NCI-H510A (cell line): ENCODE measurements at regions not wholly inside any gene's neighbourhood (a gene's known extent, or its start where the extent isn't known, plus 50 kb on each side); places are given as distances from the start of the nearest gene placed in this dataset.
"Not testable (repeated sequence)": the region's sequence is repeated elsewhere in the genome, so short reads cannot be mapped to it uniquely, and the experiment has no call there.

ENCODE experiments used
- DNase-seq: peaks from one replicate; lab custom pipeline; 2025; lab: John Stamatoyannopoulos, UW

DNA sequence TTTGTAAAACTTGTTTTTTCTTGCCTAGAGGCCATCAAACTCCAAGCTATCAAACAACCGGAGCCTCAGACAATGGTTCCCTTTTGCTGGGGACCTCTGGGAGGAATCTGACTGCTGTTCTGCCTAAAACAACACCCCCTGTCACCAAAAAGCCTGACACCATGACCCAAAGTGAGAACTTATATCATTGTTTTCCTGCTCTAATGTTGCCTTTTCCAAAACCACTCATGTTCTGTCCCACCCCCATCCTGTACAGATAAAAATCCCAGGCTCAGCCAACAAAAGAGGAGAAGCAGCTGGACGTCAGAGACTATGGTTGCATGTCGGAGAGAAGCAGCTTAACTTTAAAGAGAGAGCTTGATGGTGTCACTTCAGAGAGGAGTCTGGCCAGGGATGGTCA is 327.2 kb upstream of the CXADR start:
- DNase-seq, result no peak

DNA sequence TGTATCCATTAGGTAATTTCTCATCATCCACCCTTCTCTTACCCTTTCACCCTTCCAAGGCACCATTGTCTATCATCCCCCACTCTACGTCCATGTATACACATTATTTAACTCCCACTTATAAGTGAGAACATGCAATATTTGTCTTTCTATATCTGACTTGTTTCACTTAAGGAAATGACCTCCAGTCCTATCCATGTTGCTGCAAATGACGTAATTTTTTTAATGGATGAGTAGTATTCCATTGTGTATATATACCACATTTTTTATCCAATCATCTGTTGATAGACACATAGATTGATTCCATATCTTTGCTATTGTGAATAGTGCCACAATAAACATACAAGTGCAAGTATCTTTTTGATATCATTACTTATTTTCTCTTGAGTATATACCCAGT is 322.9 kb upstream of the CXADR start:
- DNase-seq, result no peak

DNA sequence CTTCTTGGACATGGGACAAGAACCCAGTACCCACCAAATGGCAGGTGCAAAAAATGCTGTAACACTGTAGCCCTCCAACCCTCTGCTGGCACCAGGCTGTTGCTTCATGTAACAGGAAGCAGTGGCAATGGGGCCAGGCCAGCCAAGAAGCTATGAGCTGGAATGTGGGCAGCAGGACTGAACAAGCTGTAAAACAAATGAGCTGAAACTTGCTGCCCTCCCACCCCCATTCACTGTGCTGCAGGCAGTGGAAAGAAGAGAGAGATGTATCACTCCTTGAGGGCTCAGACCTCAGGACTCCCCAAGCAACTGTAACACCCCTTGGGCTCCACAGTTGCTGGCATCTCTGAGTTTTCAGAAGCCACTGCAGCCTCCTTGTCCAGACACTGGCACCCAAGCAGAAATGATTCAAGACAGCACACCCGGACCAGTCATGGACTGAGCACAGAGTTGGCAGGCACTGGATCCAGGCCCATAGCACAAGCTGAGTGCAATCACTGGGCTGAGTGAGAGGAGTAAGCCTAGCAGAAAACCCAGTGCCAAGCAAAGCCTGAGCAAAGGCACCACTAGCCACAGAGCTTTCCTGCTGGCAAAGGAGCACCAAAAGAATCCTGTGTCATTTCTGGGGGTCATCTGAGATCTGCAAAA is 321.4 kb upstream of the CXADR start:
- DNase-seq, result no peak

DNA sequence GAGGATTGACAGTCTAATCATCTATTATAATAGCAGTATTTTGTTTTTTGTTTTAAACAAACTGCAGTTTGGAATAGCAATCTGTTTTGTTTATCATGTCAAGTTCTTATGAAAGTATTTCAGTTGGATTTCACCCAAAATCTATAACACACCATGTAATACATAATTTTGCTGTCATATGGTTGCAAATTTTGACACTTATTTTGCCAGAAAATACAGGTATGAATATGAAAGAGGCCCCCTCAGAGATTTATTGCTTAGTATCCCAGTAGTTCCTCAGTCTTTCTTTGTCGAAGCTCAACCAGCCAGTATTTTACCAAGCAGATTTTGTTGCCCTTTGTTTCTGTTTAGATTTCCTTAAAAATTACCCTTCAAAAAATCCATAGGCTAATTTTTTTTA is 317.5 kb upstream of the CXADR start:
- no peak for DNase-seq

DNA sequence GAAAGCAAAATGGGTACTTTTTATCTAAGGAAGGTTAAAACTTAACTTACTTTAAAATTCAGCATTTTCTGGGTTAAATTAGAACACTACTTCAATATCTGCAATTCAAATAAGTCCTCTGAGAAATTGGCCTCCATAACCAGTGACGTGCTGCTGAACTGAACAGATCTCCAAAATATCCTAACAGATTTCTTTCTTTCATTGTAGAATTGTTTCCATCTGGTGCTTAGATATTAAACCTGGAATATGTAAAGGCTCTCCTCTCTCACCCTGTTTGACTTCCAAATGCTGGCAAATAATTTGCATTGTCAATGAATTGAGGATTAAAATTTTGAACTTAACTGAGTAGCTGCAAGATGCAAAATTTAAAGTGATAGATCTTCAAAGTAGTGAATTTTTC is 316.9 kb upstream of the CXADR start:
- DNase-seq, result no peak

DNA sequence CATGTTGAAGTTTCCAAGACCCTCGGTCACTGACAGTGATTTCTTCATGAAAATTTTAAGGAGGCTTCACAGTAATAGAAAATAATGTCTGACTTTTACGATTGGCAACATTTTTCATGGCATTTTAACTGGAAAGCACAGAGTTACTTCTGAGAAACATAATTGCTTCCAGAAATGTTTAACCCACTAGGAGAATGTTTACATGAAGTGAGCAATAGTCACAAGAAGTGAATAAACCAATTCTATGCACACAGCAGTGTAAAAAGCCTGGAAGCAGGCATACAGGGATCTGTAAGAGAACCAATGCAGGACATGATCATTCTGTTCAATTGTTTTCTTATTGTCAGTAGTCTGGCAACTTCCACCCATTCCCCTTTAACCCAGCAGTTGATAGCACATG is 316.2 kb upstream of the CXADR start:
- DNase-seq, result no peak

DNA sequence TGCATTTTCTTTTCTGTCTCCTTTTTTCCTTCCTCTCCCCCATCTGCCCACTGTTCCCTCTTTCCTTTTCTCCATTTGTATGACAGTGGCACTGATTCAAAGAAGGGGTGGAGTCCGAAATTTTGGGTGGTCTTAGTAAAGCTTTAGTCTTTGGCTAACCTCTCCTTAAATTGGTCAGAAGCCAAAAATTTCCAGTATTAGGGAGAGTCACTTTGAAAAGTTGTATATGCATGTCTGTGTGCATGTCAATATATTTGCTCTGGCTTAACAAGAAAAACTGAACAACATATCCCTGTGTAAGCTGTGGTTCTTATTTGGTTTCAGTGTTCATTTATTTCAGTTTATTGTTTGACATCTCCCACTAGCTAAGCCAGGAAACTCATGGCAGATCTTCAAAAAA is 314.8 kb upstream of the CXADR start:
- no peak for DNase-seq

DNA sequence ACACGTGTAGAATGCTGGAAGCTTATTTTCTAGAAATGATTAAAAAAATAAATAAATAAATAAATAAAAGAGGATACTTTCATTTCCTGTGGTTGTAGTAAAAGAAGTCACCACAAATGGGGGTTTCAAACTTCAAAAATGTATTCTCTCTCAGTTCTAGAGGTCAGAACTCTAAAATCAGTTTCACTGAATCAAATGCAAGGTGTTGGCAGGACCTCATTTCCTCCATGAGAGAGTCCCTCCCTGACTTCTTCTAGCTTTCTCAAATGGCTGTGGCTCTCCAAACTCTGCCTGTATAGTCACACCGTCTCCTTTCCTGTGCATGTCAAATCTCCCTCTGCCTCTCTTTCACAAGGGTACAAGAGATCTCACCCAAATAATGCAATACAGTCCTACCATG is 312.6 kb upstream of the CXADR start:
- no peak for DNase-seq

DNA sequence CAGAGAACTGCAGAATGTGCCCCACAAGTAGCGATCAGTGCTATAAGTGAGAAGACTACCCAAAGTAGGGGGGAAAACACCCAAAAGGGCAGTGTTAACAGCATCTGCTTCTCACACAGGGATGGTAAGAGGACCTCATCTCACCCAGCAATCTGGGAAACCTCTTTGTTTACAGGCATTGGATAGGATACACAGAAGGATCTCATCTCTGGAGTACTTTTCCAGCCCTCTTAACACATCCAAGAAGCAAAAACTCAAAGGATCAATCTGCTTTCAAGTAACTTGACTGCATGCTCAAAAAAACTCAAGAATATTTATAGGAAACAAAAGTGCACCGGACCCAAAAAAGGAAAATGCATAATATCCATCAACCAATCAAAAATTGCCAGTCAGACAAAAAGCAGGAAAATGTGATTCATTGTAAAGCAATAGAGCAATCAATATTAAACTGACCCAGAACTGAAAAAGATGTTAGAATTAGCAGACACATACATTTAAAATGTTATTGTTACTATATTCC is 311.0 kb upstream of the CXADR start:
- DNase-seq, result no peak

DNA sequence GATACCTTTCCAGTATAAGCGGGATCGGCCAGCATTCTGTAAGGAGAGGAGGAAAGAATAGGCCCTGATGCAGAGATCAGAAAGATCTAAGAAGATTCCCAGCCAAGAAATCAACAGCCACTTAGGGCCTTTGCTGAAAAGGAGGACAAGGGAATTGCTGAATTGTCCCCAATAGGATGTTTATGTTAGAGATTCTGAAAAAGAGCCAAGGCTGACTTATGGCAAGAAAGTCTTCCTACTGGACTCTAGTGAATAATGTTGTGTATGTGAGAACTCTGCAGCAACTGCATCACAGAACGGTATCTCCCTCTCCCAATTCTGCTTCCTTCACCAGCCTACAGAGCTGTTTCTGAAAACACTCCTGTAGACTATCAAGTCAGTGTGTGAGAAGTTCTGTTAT is 298.0 kb upstream of the CXADR start:
- no peak for DNase-seq

DNA sequence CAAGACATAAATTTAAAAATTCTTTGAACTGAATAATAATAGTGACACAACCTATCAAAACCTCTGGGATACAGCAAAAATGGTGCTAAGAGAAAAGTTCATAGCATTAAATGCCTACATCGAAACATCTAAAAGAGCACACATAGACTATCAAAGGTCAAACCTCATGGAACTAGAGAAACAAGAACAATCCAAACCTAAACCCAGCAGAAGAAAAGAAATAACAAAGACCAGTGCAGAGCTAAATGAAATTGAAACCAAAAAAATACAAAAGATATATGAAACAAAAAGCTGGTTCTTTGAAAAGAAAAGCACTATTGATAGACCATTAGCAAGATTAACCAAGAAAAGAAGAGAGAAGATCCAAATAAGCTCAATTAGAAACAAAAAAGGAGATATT is 293.8 kb upstream of the CXADR start:
- not testable (repeated sequence) for DNase-seq

DNA sequence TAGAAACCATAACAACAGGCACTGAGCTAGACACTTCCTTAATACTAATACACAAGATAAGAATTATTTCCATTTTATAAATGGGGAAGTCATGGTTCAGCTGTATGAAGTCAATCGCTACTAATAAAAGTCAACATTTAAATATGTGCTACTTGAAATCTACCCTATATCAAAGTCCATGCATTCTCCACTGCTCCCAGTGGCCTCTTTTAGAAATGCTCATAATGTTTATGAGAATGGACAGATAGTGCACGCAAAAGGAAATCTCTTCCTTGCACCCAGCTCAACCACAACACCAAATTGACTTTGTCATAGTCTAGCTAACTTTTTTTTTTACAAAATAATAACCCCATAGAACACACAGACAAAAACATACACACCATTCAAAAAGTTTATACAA is 281.7 kb upstream of the CXADR start:
- no peak for DNase-seq

DNA sequence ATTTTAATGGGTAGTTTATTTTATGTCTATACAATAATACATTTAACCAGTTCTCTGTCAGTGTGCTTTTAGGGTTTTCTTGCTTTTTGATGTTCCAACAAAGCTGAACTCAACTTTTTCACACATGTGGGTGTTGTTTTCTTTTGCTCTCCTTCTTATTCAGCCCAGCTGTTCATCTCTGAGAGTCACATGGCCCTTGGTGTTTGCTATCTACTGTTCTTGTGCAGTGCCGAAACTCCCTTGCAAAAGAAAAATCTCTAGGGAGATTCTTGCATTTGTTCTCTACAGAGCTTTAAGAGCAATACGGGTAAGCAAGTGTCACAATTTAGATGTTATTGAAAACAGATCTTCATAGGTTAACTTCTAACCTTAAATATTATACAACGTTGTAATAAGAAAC is 281.1 kb upstream of the CXADR start:
- DNase-seq, result no peak

DNA sequence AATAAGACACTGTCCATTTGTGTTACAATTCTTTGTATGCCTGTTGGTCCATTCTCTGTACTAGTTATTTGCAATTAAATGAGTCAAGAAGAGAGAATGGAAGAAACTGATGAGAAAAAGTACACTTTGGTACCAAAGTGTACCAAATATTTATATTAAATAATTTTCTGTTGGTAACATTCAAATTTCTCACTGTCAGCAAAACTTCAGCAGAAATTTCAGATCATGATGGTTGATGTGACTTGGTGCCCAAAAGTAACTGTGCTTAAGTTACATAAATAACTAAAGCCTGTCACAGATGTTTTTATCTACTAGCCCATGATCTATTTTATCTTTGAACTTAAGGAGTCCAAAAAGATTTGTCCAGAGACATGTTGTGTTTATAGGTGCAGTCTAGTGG is 274.4 kb upstream of the CXADR start:
- DNase-seq, result no peak

DNA sequence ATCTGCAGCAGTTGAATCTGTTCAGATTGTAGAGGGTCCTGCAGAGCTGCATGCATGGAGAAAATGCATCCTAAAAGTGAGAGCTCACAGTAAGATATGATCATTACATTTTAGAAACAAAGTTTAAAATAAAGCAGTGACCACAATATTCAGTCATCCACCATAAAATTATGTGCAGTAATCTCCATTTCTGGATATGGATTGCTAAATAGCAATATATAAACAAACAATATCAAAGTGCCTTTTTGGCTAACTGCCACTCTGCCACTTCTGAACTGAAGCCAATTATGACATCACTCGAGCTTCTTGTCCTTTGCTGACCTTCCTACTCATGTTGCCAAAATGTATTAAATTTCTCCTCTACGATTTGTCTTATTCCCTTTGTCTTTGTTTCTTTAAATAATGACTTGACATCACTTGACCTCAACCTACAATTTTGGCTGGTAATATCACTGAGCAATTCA is 262.0 kb upstream of the CXADR start:
- no peak for DNase-seq

DNA sequence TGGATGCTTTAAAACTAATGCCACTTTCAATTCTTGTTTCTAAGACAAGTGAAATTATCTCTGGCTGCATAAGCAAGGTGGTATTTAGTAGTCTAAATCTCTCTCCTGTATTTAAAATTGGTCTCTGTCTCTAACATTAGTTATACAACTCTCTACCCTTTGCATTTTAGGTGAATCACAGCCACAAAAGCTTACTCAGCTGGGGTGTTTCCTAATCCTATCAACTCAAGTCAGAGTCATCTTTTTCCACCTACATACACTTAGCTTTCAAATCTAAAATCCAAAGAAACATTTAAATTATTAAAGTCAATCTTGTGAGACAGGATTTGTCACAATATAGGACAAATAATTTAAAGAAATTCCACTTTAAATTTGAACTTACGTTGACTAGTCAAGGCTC is 255.1 kb upstream of the CXADR start:
- no peak for DNase-seq

DNA sequence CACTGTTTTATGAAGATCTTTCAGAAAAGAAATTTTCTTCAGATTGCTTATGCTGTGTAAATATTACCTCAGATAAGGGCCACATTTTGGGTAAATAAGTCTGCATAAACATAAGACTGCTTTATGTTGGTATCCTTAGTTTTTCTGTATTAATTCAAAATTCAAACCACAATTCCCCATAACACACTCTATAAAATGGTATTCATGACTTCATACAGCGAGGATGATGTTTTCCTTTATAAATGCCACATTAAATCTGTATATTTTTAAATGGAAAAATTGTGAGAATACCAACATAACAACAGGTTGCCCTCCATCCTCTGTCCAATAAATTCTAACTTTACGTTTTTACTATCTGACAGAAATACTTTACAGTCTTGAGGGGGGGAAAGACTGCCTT is 248.7 kb upstream of the CXADR start:
- no peak for DNase-seq

DNA sequence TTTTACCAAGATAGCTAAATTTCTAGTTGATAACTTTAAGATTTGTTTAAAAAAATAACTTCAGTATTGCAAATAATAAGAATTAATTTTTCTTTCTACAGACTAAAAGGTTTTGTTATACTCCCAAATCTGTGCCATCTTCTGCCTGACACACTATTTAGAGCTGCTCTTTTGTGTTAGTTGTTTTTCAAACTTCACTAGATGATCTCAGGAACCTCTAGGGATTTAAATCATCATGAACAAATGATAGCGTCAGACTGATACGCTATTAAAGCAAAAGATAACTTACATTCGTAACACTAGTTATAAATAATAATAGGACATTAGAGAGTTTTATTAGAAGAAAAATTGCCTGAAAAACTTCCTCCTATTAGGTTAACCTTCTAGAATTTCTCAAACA is 243.1 kb upstream of the CXADR start:
- no peak for DNase-seq

DNA sequence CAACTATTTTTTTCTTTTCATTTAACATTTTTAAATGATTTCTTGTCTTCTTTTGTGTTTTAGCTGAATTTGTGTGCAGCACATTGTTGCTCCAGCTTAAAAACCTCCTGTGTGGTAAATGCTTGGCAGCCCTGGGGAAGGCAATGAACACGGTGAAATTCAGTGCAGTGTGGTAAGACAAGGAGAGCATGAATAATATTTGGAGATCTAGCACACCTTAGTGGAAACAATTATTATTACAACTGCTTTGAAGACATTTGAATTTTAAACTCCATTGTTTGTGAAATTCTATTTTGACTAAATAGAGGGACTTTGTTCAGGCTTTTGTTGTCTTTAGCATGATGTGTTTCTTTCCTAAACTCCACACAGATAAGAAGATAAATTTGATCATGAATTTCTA is 242.6 kb upstream of the CXADR start:
- no peak for DNase-seq

DNA sequence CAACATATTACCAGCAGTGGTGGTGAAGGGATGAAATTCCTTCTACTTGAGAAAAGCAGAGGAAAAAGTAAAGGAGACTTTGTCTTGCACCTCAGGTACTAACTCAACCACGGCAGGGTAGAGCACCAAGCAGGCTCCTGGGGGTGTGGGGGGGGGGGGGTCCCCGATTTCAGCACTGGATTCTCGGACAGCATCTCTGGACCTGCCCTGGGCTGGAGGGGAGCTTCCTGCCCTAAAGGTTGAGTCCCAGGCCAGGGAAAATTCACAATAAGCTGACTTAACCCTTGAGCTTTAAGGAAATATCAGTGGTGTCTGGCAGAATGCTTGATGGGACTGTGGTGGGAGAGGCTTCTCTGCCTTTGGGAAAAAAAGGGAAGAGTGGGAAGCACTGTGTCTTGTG is 233.2 kb upstream of the CXADR start:
- no peak for DNase-seq

DNA sequence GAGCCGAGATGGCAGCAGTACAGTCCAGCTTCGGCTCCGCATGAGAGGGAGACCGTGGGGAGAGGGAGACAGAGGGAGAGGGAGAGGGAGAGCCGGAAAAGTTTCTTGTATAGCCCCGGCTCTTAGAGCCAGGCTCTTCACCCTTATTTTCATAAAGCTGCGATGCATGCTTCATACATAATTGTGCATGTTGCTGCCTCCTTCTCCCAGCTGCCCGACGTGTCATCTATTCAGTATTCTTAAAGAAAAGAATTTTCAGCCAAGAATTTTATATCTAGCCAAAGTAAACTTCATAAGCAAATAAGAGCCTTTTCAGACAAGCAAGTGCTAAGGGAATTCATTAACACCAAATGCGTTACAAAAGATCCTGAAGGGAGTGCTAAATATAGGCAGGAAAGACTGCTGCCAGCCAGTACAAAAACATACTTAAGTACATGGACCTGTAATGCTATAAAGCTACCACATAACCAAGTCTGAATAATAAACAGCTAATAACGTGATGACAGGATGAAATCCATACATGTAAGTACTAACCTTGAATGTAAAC is 219.8 kb upstream of the CXADR start:
- not testable (repeated sequence) for DNase-seq

DNA sequence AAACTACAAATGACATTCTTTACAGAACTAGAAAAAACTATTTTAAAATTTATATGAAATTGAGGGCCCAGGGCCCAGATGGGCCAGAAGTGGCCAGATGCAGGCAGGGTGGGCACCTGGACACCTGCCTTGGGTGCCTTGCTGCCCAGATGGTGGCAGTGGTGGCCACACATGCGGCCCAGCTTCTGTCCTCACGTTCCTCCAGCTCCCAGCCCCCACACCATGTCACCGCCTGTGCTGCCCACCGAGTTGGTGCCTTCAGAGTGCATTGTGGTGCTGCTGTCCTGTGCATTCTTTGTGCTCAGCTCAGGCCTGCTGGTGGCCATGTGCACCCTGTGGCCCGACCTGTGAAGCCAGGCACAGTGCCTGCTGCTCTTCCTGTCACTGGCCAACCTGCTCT is 216.8 kb upstream of the CXADR start:
- DNase-seq, result no peak

DNA sequence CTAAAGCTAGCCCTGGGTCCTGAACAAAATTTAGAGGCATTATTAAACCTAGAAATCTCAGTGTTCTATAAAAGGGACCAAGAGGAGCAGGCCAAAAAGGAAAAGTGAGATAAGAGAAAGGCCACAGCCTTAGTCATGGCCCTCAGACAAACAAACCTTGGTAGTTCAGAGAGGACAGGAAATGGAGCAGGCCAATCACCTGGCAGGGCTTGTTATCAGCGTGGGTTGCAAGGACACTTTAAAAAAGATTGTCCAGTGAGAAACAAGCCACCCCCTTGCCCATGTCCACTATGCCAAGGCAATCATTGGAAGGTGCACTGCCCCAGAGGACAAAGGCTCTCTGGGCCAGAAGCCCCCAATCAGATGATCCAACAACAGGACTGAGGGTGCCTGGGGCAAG is 213.3 kb upstream of the CXADR start:
- DNase-seq, result not testable (repeated sequence)

DNA sequence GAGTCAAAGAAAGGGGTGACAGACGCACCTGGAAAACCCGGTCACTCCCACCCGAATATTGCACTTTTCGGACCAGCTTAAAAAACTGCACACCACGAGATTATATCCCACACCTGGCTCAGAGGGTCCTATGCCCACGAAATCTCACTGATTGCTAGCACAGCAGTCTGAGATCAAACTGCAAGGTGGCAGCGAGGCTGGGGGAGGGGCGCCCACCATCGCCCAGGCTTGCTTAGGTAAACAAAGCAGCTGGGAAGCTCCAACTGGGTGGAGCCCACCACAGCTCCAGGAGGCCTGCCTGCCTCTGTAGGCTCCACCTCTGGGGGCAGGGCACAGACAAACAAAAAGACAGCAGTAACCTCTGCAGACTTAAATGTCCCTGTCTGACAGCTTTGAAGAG is 185.1 kb upstream of the CXADR start:
- DNase-seq, result not testable (repeated sequence)
